Activated CD4-positive, alpha-beta T cell treated with anti-CD3 and anti-CD28 coated beads for 36 hours (primary cell): ENCODE measurements at regions not wholly inside any gene's neighbourhood (a gene's known extent, or its start where the extent isn't known, plus 50 kb on each side); places are given as distances from the start of the nearest gene placed in this dataset.

Experiments used
- ATAC-seq: fragments of 200-7000 bp; cut with Tn5 transposase; one replicate; pipeline ENCODE4 v1.10.0; 2021; ENCODE audit warnings: mild to moderate bottlenecking, moderate library complexity
- CTCF ChIA-PET: fragments of 350-600 bp; sonication (Branson Sonifier 250); formaldehyde crosslinking; loops from one replicate; lab custom pipeline; 2021; ENCODE audit warnings: antibody characterized with exemption; lab: Charles Lee
- POLR2A ChIA-PET: fragments of 350-600 bp; sonication (Branson Sonifier 250); formaldehyde crosslinking; loops from one replicate; lab custom pipeline; 2021; ENCODE audit warnings: antibody characterized with exemption, inconsistent platforms; lab: Charles Lee
- DNase-seq: peaks from one replicate; pipeline ENCODE4 v3.0.0-alpha.2; 2020
- H3K27ac Mint-ChIP-seq: one replicate; pipeline ENCODE4 v1.8.0; 2021; ENCODE audit warnings: mixed read lengths
- H3K27me3 Mint-ChIP-seq: one replicate; pipeline ENCODE4 v1.8.0; 2021; ENCODE audit warnings: mixed read lengths
- H3K36me3 Mint-ChIP-seq: one replicate; pipeline ENCODE4 v1.8.0; 2021; ENCODE audit warnings: low read depth, mixed read lengths
- H3K4me1 Mint-ChIP-seq: one replicate; pipeline ENCODE4 v1.8.0; 2021; ENCODE audit warnings: mixed read lengths
- H3K4me3 Mint-ChIP-seq: one replicate; pipeline ENCODE4 v1.8.0; 2021; ENCODE audit warnings: mild to moderate bottlenecking, moderate library complexity, mixed read lengths
- H3K9me3 Mint-ChIP-seq: one replicate; pipeline ENCODE4 v1.8.0; 2021; ENCODE audit warnings: low read depth, mixed read lengths
- intact Hi-C, 2 experiments: fragments of 100-400 bp; cut with DNase I in 1 of 2; cut with micrococcal nuclease in 1 of 2; formaldehyde crosslinking; loops; one replicate each; pipeline versions ENCODE4 v1.14.2 to v1.15.1; 2022 to 2024; cut with DNase I, micrococcal nuclease

GRCh38 chr4:186942758-186943377 lies 219.2 kb upstream of the FAT1 start:
- ATAC-seq, result no peak

DNA sequence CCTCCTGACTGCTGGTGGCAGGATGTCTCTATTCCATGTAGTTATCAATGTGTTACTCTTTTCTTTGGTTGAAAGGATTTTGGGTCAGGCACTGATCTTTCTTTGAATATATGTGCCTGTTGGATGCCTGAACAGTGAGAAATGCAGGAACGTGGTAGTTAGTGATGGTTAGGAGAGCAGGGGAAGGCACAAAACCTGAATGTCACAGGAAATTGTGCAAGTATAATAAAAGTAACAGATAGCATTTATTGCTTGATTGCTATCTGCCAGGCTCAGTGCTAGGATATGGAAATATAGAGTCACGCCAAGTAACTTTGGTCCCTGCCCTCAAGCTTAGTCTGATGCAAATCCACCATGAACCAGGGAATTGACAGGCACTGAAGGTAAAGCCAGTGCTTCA lies 219.8 kb upstream of the FAT1 start:
- DNase-seq (no peak), ATAC-seq (no peak)
- intact Hi-C loops, result no loop called here
- no peaks in the 10 kb centered on the region for H3K4me1 Mint-ChIP-seq
- no peak overlapping the region for H3K27ac Mint-ChIP-seq
- H3K36me3 Mint-ChIP-seq, result no peaks in the 10 kb centered on the region
- H3K4me3 Mint-ChIP-seq, result no peak overlapping the region
- peaks cover 10% of the 10 kb centered on the region for H3K9me3 Mint-ChIP-seq
- no peaks in the 10 kb centered on the region for H3K27me3 Mint-ChIP-seq
- ChIA-PET CTCF (no interaction called here), POLR2A (no interaction called here)

More at GRCh38 chr4:186942758-186943377, 219.2 kb upstream of the FAT1 start:
- Mint-ChIP-seq H3K4me1 (no peaks in the 10 kb centered on the region), H3K27me3 (no peaks in the 10 kb centered on the region), H3K27ac (no peak overlapping the region), H3K9me3 (peaks cover 10% of the 10 kb centered on the region), H3K36me3 (no peaks in the 10 kb centered on the region), H3K4me3 (no peak overlapping the region)
- intact Hi-C loops, result no loop called here
- DNase-seq, result no peak
- ChIA-PET CTCF (no interaction called here), POLR2A (no interaction called here)

- DNase-seq, result no peak
- Mint-ChIP-seq H3K27ac (no peak overlapping the region), H3K9me3 (peaks cover 10% of the 10 kb centered on the region), H3K4me3 (no peak overlapping the region), H3K4me1 (no peaks in the 10 kb centered on the region), H3K36me3 (no peaks in the 10 kb centered on the region), H3K27me3 (no peaks in the 10 kb centered on the region)
- ChIA-PET POLR2A (no interaction called here), CTCF (interaction anchor here (0.6 kb wide), 1 partner anchor 15 kb away, joined by 3 read pairs; no protein-coding TSS in a partner anchor)
- intact Hi-C loops, result no loop called here
- no peak for ATAC-seq
Measured at GRCh38 chr4:186946136-186946535, 222.5 kb upstream of the FAT1 start.

DNA sequence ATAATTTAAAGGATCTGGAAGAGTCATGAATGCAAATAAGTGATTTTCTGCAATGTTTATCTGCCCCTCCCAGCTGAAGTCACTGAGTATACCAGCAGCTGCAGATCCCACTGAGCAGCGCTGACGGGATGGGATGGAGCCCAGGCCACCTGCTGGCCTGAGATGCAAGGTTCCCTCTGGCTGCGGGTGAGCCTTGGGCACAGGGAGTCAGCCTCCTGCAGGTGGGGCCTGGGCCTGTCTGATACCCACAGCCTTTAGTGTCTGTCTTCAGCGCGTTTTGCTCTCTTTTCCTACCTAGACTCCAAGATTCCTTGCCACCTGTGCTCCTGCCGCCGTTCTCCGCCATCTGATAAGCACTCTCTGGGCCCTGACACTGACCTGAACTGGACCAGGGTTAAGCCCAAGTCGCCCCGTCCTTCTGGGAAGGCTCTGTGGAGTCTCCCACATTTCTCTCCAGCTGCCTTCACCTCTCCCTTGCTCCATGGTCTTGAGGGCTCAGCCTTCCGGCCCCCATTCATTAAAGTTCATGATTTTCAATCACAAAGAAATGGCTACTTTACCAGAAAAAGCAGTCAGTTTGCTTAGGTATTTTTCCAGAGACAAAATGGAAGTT lies 223.1 kb upstream of the FAT1 start:
- ChIA-PET CTCF (no interaction called here), POLR2A (no interaction called here)
- H3K27ac Mint-ChIP-seq, result no peak overlapping the region
- peaks cover 10% of the 10 kb centered on the region for H3K9me3 Mint-ChIP-seq
- DNase-seq (no peak), ATAC-seq (no peak)
- intact Hi-C loops, result no loop called here
- no peaks in the 10 kb centered on the region for H3K36me3 Mint-ChIP-seq
- H3K4me1 Mint-ChIP-seq, result no peaks in the 10 kb centered on the region
- no peaks in the 10 kb centered on the region for H3K27me3 Mint-ChIP-seq
- no peak overlapping the region for H3K4me3 Mint-ChIP-seq

GRCh38 chr4:186948361-186949242 lies 224.9 kb upstream of the FAT1 start:
- H3K27me3 Mint-ChIP-seq, result no peaks in the 10 kb centered on the region
- ChIA-PET POLR2A (no interaction called here), CTCF (interaction anchor here (0.6 kb wide), 1 partner anchor 27 kb away, joined by 3 read pairs; no protein-coding TSS in a partner anchor)
- no peaks in the 10 kb centered on the region for H3K36me3 Mint-ChIP-seq
- H3K4me1 Mint-ChIP-seq, result no peaks in the 10 kb centered on the region
- H3K27ac Mint-ChIP-seq, result no peak overlapping the region
- H3K9me3 Mint-ChIP-seq, result peaks cover 10% of the 10 kb centered on the region
- intact Hi-C loops, result no loop called here
- H3K4me3 Mint-ChIP-seq, result no peak overlapping the region
- ATAC-seq (no peak), DNase-seq (no peak)

GRCh38 chr4:186949847-186950246 lies 226.2 kb upstream of the FAT1 start:
- H3K4me3 Mint-ChIP-seq, result no peak overlapping the region
- no peaks in the 10 kb centered on the region for H3K4me1 Mint-ChIP-seq
- no peak overlapping the region for H3K27ac Mint-ChIP-seq
- H3K36me3 Mint-ChIP-seq, result no peaks in the 10 kb centered on the region
- intact Hi-C loops, result no loop called here
- DNase-seq (no peak), ATAC-seq (no peak)
- H3K27me3 Mint-ChIP-seq, result no peaks in the 10 kb centered on the region
- POLR2A ChIA-PET, result no interaction called here
- peaks cover 7% of the 10 kb centered on the region for H3K9me3 Mint-ChIP-seq
- CTCF ChIA-PET, result no interaction called here

- Mint-ChIP-seq H3K27ac (no peak overlapping the region), H3K4me3 (no peak overlapping the region), H3K27me3 (no peaks in the 10 kb centered on the region), H3K36me3 (no peaks in the 10 kb centered on the region), H3K4me1 (no peaks in the 10 kb centered on the region), H3K9me3 (no peaks in the 10 kb centered on the region)
- DNase-seq (no peak), ATAC-seq (no peak)
- intact Hi-C loops, result no loop called here
- CTCF ChIA-PET, result no interaction called here
- POLR2A ChIA-PET, result no interaction called here
Measured at GRCh38 chr4:186952709-186953108, 229.1 kb upstream of the FAT1 start.

GRCh38 chr4:186953599-186954260 lies 230.1 kb upstream of the FAT1 start:
- H3K27me3 Mint-ChIP-seq, result no peaks in the 10 kb centered on the region
- H3K27ac Mint-ChIP-seq, result no peak overlapping the region
- H3K9me3 Mint-ChIP-seq, result peaks cover 3% of the 10 kb centered on the region
- H3K36me3 Mint-ChIP-seq, result no peaks in the 10 kb centered on the region
- H3K4me1 Mint-ChIP-seq, result no peaks in the 10 kb centered on the region
- ATAC-seq (no peak), DNase-seq (no peak)
- H3K4me3 Mint-ChIP-seq, result no peak overlapping the region
- intact Hi-C loops, result no loop called here
- ChIA-PET POLR2A (no interaction called here), CTCF (no interaction called here)

DNA sequence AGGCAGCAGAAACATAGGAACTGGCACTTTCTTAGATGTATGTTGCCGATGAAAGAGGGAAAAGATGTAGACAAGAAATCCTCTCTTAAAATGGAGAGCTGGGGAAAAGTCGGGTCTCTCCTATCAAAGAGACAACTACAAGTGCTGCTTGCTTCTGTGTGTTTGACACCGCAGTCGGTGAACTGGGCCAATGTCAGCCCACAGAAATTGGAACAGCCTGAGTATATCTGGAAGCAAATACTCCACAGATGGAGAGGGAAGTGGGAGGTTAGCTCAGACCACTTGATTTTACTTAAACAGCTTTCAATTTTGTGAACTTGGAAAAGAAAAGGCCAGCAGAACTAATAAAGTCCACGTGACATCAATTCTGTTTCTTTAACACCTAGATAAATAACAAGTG lies 230.9 kb upstream of the FAT1 start:
- H3K4me1 Mint-ChIP-seq, result no peaks in the 10 kb centered on the region
- no peaks in the 10 kb centered on the region for H3K36me3 Mint-ChIP-seq
- no peaks in the 10 kb centered on the region for H3K27me3 Mint-ChIP-seq
- CTCF ChIA-PET, result no interaction called here
- POLR2A ChIA-PET, result no interaction called here
- DNase-seq, result no peak
- H3K27ac Mint-ChIP-seq, result no peak overlapping the region
- ATAC-seq, result no peak
- peaks cover 3% of the 10 kb centered on the region for H3K9me3 Mint-ChIP-seq
- intact Hi-C loops, result no loop called here
- H3K4me3 Mint-ChIP-seq, result no peak overlapping the region

DNA sequence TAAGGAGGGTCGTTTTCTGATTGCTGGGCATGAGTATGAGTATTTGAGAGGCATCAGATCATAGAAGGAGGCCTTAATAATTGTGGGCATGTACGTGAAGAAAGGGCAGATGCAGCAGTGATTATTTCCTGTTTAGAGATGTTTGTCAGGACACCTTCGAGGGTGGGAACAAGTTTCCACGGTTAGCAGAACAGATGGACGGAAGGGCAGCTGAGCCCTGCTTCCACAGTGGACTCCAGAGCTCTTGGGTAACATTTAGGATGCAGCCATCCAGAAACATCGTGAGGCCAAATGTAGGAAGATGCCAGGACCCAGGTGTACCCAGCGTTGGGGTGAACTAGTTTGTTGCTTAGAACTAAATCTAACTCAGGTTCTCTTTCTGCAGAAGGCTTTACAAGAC lies 231.3 kb upstream of the FAT1 start:
- H3K9me3 Mint-ChIP-seq, result peaks cover 3% of the 10 kb centered on the region
- POLR2A ChIA-PET, result no interaction called here
- no peaks in the 10 kb centered on the region for H3K4me1 Mint-ChIP-seq
- CTCF ChIA-PET, result no interaction called here
- H3K4me3 Mint-ChIP-seq, result no peak overlapping the region
- no peaks in the 10 kb centered on the region for H3K36me3 Mint-ChIP-seq
- no peak overlapping the region for H3K27ac Mint-ChIP-seq
- intact Hi-C loops, result no loop called here
- ATAC-seq, result no peak
- DNase-seq, result no peak
- H3K27me3 Mint-ChIP-seq, result no peaks in the 10 kb centered on the region

DNA sequence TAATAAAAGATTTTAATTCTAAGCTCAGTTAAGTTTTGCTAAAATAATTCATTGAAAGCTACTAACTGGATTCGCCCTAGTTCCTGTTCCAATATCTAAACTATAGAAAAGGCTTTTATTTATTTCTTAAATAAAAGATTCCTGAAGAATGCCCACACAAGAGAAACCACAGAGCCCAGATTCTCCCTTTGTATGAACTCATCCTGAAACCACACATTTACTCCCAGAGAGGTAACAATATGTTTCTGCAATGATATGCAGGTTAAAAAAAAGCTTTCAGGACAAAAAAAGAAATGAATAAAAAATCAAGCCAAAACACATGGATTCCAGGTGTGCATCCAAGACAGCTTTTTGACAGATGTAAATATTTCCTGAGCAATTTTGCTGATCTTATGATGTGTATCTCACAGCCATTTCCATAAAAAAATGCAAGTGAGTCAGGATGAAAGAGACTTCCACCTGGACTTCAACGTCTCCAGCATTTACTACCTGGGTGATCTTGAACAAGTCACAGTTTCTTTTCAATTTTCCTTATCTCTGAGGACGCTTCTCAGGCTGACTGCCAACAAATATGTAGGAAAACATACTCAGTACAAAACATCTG lies 234.4 kb upstream of the FAT1 start:
- no peak for DNase-seq
- H3K4me3 Mint-ChIP-seq, result no peak overlapping the region
- no peak overlapping the region for H3K27ac Mint-ChIP-seq
- ChIA-PET POLR2A (no interaction called here), CTCF (no interaction called here)
- H3K9me3 Mint-ChIP-seq, result peaks cover 3% of the 10 kb centered on the region
- no peaks in the 10 kb centered on the region for H3K36me3 Mint-ChIP-seq
- no peak for ATAC-seq
- H3K4me1 Mint-ChIP-seq, result no peaks in the 10 kb centered on the region
- no peaks in the 10 kb centered on the region for H3K27me3 Mint-ChIP-seq
- intact Hi-C loops, result no loop called here
